ENCODE measurements at regions not wholly inside any gene's neighbourhood (a gene's known extent, or its start where the extent isn't known, plus 50 kb on each side); places are given as distances from the start of the nearest gene placed in this dataset.

DNA sequence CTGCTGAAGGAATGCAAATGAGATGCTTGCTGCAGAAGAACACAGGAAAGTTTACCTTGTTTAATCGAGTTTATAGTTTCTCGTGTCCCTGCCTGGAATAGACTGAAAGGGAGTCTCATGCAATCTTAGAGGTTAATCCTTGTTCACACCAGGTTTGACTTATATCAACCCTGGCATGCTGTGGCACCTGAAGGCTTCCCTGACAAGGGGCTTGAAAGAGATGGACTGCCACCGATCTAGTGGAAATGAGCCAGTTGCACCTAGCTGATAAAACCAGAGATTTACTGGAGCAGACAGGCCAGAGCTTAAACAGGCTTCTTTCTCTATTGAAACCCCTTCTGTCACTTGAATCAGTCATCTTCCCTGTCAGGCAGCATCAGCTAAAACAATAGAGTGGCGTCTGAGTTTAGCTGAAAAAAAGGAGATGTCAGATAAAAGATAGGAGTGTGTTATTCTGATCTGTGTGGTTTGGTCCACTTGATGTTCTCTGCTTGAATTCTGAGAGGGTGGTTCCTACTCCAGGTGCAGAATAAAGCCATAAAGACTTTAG is 349.7 kb downstream of the RWDD3 start:
- ChIA-PET CTCF (no interaction called here), POLR2A (ENCODE audit: unreplicated experiment) (no interaction called here)
- no peaks in the 10 kb centered on the region for H3K9me3 ChIP-seq (ENCODE audit: low read length)
- H3K27ac ChIP-seq (ENCODE audit: low read length): no peak overlapping the region
- H3K79me2 ChIP-seq (ENCODE audit: low read length): no peaks in the 10 kb centered on the region
- no peaks in the 10 kb centered on the region for H3K9me2 ChIP-seq (replicated peaks; ENCODE audit: low read length)
- no peaks in the 10 kb centered on the region for H3K4me1 ChIP-seq (ENCODE audit: insufficient read depth, low read length)
- H3K9ac ChIP-seq (ENCODE audit: low read length): no peak overlapping the region
- H2AFZ ChIP-seq (ENCODE audit: low read length): no peak overlapping the region
- peaks cover 61% of the 10 kb centered on the region for H3K27me3 ChIP-seq (ENCODE audit: low read length)
- no peaks in the 10 kb centered on the region for H3K36me3 ChIP-seq (ENCODE audit: low read depth, low read length)
- DNase-seq (no peak), ATAC-seq (no peak)
- H4K20me1 ChIP-seq (ENCODE audit: low read length): no peaks in the 10 kb centered on the region
- H3K4me2 ChIP-seq (ENCODE audit: low read length): no peak overlapping the region
- no peak overlapping the region for H3K4me3 ChIP-seq (ENCODE audit: low read length)
- BruUV-seq (replicated peaks): no TSS peak
- TF ChIP-seq CTCF (conservative IDR thresholded peaks at IDR 0.05; ENCODE audit: low read depth, low read length): no peak
- TF ChIP-seq EZH2 (IDR thresholded peaks at IDR 0.05; ENCODE audit: low read length, unreplicated experiment): no peak
- TF ChIP-seq EZH2phosphoT487 (IDR thresholded peaks at IDR 0.05; ENCODE audit: borderline replicate concordance, low read length): no peak
- intact Hi-C loops (cut with micrococcal nuclease): no loop called here
- H3F3A ChIP-seq (ENCODE audit: low read length, unreplicated experiment): no peaks in the 10 kb centered on the region

- H3K9me2 ChIP-seq (replicated peaks; ENCODE audit: low read length): no peaks in the 10 kb centered on the region
- no peak for DNase-seq
- no peak overlapping the region for H3K4me2 ChIP-seq (ENCODE audit: low read length)
- no peaks in the 10 kb centered on the region for H3K4me1 ChIP-seq (ENCODE audit: insufficient read depth, low read length)
- CTCF ChIA-PET: no interaction called here
- ATAC-seq: no peak
- TF ChIP-seq EZH2 (IDR thresholded peaks at IDR 0.05; ENCODE audit: low read length, unreplicated experiment) (no peak), CTCF (conservative IDR thresholded peaks at IDR 0.05; ENCODE audit: low read depth, low read length) (no peak), EZH2phosphoT487 (IDR thresholded peaks at IDR 0.05; ENCODE audit: borderline replicate concordance, low read length) (no peak)
- no peak overlapping the region for H3K9ac ChIP-seq (ENCODE audit: low read length)
- H3K9me3 ChIP-seq (ENCODE audit: low read length): no peaks in the 10 kb centered on the region
- BruUV-seq (replicated peaks): no TSS peak
- intact Hi-C loops (cut with micrococcal nuclease): no loop called here
- H3F3A ChIP-seq (ENCODE audit: low read length, unreplicated experiment): no peaks in the 10 kb centered on the region
- no peak overlapping the region for H3K4me3 ChIP-seq (ENCODE audit: low read length)
- no peak overlapping the region for H2AFZ ChIP-seq (ENCODE audit: low read length)
- H3K27ac ChIP-seq (ENCODE audit: low read length): no peak overlapping the region
- peaks cover 57% of the 10 kb centered on the region for H3K27me3 ChIP-seq (ENCODE audit: low read length)
- POLR2A ChIA-PET (ENCODE audit: unreplicated experiment): no interaction called here
- H3K79me2 ChIP-seq (ENCODE audit: low read length): no peaks in the 10 kb centered on the region
- no peaks in the 10 kb centered on the region for H4K20me1 ChIP-seq (ENCODE audit: low read length)
- no peaks in the 10 kb centered on the region for H3K36me3 ChIP-seq (ENCODE audit: low read depth, low read length)
These were observed 350.3 kb downstream of the RWDD3 start for GRCh38 chr1:95584315-95584714.

DNA sequence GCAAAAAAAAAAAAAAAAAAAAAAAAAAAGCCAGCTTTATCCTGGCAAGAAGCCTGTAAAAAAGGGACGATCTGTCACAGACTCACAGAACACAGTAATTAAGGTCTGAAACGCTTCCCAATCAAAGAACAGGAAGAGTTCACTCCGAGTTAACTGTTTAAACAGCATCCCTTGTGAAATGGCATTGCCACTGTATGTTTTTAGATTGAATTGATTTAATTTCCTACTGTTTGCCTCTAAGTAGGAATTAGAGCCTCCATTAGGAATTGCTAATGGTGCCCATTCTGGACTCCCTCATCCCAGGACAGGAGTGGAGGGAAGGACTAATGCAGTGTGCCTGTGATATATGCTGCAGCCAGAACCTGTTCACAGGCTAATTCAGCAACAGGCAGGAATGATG is 370.8 kb downstream of the RWDD3 start:
- peaks cover 69% of the 10 kb centered on the region for H3K27me3 ChIP-seq (ENCODE audit: low read length)
- BruUV-seq (replicated peaks): no TSS peak
- H3K36me3 ChIP-seq (ENCODE audit: low read depth, low read length): no peaks in the 10 kb centered on the region
- no peak for DNase-seq
- ATAC-seq: no peak
- no peak overlapping the region for H3K27ac ChIP-seq (ENCODE audit: low read length)
- H3K9ac ChIP-seq (ENCODE audit: low read length): no peak overlapping the region
- ChIA-PET CTCF (no interaction called here), POLR2A (ENCODE audit: unreplicated experiment) (no interaction called here)
- no peaks in the 10 kb centered on the region for H3K4me1 ChIP-seq (ENCODE audit: insufficient read depth, low read length)
- H3K9me2 ChIP-seq (replicated peaks; ENCODE audit: low read length): no peaks in the 10 kb centered on the region
- H3K4me2 ChIP-seq (ENCODE audit: low read length): no peak overlapping the region
- TF ChIP-seq CTCF (conservative IDR thresholded peaks at IDR 0.05; ENCODE audit: low read depth, low read length) (no peak), EZH2phosphoT487 (IDR thresholded peaks at IDR 0.05; ENCODE audit: borderline replicate concordance, low read length) (no peak), EZH2 (IDR thresholded peaks at IDR 0.05; ENCODE audit: low read length, unreplicated experiment) (no peak)
- no peaks in the 10 kb centered on the region for H4K20me1 ChIP-seq (ENCODE audit: low read length)
- no peak overlapping the region for H2AFZ ChIP-seq (ENCODE audit: low read length)
- H3K79me2 ChIP-seq (ENCODE audit: low read length): no peaks in the 10 kb centered on the region
- no peaks in the 10 kb centered on the region for H3K9me3 ChIP-seq (ENCODE audit: low read length)
- intact Hi-C loops (cut with micrococcal nuclease): no loop called here
- H3F3A ChIP-seq (ENCODE audit: low read length, unreplicated experiment): no peaks in the 10 kb centered on the region
- H3K4me3 ChIP-seq (ENCODE audit: low read length): no peak overlapping the region
